HG02623 (cell line): ENCODE measurements at regions not wholly inside any gene's neighbourhood (a gene's known extent, or its start where the extent isn't known, plus 50 kb on each side); places are given as distances from the start of the nearest gene placed in this dataset.

ENCODE experiments used
- ATAC-seq: cut with Tn5 transposase; IDR thresholded peaks from one replicate; pipeline ENCODE4 v1.9.1; 2021; ENCODE audit warnings: moderate library complexity; ENCODE audit not compliant: unreplicated experiment

DNA sequence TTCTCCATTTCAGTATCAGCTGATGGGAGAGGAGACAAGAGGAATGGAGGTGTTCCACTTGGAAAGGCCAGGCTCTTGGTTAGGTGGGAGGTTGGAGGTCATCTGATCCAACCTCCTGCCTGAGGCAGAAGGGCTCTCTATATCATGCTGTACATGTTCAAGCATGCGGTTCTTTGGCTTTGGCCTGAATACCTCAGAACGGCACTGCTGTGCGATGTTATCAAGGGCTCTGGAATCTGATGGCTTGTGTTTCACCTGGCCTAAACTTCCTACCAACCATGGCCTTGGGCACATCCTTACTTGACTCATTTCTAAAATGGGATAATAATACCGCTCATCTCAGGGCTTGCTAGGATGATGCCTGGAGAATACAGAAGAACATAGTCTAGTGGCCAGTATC, 90.1 kb upstream of the FAM169A start:
- ATAC-seq = no peak

DNA sequence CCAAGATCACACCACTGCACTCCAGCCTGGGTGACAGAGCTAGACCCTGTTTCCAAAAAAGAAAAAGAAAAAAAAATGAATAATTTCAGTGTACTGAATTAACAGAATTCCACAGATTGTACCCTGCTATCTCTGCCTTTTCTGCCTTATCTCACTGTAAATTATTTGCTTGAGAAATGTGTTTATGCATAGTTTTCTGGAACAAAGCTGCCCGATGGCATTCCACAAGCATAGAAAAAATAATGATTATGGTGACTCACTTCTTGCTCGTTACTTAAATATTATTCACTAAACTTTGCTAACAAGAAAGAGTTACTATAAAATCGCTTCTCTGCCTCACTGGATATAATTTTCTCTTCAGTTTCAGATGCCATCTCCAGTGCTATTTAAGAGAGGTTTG, 88.7 kb upstream of the FAM169A start:
- no peak for ATAC-seq

DNA sequence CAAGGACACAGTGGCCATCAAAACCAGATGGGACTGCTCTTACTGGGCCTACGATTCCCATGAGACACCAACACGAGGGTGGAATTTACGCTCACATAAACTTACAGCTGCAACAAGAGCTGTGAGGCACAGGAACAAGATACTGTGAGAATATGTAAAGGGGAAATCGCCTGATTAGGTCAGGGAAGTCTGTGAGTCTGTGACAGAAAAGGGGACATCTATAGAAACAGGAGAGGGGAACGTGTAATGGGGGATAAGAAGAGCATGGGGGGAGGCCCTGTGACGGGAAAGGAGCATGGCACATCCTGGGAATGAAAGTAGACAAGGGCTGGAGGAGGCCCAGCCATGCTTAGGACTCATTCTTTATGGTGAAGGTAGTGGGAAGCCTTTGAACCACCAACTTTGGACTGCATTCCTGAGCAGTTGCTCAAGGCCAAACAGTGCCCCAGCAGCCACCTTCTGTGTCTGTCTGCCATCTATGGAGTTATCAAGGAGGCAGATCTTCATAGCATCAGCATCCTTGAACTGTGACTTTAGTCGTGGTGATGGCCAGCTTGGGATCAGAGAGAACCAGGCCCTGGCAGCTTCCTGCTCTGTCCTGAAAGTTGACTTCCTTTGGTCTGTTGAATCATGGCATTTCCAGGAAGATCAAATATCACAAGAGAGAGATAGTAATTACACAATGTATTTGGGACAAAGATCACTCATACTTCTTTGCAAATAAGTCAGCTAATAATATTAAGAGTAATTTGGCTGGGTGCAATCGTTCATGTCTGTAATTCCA, 87.9 kb upstream of the FAM169A start:
- peak; percentile 76 for ATAC-seq

DNA sequence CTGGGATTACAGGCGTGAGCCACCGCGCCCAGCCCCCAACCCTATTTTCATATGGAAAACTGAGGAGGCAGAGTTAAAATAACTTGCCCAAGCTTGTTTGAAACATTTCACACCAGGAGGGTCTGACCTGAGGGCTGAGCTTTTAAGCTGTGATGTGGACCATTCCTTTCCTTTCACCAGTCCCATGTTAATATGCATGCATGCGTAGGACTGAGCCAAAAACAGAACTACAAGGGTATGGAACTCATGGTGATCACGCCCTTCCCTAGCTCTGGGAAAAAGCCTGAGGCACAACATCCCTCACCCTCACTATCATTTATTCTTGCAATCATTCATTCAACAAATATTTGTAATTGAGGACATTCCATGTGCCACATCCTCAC, 87.4 kb upstream of the FAM169A start:
- ATAC-seq = no peak

DNA sequence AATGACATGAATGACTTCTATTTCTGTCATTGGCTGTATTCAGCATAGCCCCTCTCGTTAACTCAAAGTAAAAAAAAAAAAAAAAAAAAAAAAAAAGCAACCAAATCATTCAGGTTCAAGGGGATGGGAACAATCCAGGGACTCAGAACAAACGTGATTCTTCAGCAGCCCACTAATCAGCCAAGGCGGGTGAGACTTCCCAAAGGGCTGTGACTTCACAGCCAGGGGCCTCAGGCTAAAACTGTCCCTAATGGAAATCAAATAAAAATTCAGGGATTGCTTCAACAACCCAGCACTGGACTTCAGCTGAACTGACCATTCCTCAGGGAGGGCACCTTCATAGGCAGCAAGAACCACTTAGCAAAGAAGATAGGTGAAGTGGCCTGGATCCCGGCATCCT, 86.2 kb upstream of the FAM169A start:
- ATAC-seq = no peak

DNA sequence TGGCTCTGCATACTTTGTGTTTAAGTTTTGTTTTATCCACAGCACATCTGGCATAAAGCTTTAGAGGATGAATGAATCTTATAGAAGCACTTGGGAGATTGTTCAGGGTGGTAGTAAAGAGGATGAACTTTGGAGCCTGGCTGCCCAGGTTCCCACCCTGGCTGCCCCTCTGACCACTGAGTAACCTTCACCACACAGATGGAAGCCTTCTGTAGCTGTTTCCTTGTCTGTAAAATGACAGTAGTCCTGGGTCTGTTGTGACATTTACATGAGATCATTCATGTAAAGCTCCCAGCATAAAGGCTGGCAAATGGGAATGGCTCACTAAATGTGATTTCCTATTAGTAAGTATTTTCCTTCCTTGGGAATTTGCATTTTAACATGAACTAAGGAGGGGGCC, 85.7 kb upstream of the FAM169A start:
- no peak for ATAC-seq

DNA sequence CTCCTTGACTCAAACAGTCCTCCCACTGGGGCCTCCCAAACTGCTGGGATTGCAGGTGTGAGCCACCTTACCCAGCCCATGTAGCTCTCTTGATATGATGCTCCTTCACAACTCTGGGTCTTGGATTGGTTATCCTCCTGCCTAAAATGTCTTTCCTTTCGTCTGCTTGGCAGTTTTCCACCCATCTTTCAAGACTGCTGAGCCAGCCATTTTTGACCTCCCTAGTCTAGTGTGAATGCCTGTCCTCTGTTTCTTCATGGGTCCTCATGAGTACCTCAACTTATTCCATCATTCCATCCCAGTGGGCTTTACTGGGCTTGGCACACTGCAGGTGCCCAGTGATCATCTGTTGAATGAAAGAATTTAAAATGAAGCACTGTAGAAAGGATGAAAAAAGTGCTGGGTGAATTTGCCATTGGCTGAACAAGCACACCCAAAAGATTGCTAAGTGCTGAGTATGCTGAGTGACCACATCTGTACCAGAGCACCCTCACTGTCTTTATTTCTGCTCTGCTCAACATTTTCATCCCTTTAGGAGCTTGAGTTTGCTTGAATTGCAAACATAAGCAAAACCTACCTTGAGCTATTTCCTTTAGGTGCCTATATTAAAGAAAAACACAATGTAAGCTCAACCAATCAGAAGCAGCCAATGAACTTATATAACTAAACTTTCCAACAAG, 84.8 kb upstream of the FAM169A start:
- no peak for ATAC-seq

DNA sequence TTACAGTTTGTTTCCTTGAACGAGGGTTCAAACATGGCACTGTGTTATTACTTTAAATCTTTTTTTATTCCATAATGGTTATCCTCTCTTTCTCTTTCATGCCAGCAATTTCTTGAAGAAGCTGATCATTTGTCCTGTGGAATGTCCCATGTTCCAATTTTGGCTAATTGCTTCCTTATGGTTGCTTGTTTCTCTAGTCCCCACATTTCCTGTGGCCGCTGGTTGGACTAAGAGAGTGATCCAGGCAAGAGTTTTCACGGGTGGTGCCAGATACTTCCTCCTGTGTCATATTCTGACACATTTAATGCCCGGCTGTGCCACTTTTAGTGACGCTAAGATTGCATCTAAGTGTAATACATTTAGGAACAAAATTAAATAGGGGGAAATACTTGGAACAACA, 83.8 kb upstream of the FAM169A start:
- no peak for ATAC-seq

DNA sequence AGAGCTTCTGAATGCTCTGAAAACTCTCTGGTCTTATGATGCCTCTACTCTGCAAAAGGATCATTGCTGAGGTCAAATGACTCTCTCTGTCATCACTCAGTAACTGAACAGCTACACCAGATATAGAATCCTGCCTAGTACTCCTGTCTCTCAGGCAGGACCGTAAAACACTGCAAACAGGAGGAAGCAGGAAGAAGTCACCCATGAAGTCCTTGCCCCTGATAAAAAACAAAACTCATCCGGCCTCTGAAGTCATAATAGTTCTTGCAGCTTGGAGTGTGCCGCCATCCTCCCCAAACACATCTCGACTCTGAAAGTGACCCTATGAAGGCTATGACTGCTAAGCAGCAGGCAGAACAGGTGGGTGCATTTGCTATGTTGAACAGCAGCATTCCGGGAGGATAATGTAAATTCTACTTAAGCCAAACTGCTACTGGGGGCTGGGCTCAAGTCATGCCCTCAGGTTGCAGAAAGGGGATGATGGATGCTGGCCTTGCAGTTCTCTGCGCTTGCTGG, 81.9 kb upstream of the FAM169A start:
- ATAC-seq = no peak

DNA sequence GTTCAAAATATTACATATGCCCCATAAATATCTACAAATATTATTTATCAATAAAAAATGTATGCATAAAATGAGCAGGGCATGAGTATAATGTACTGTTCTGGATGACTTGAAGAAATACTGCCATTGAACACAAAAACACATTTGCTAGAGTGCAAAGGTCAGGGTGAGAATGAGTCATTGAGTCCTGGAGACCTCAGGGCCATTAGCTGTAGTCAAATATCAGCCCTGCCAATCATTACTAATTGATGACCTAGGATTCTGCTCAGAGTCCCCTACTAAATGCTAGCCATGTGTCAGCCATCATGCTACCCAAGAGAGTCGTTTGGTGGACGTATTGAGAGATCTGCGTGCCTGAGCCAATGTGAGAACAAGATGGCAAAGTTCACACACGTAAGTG, 80.3 kb upstream of the FAM169A start:
- no peak for ATAC-seq

DNA sequence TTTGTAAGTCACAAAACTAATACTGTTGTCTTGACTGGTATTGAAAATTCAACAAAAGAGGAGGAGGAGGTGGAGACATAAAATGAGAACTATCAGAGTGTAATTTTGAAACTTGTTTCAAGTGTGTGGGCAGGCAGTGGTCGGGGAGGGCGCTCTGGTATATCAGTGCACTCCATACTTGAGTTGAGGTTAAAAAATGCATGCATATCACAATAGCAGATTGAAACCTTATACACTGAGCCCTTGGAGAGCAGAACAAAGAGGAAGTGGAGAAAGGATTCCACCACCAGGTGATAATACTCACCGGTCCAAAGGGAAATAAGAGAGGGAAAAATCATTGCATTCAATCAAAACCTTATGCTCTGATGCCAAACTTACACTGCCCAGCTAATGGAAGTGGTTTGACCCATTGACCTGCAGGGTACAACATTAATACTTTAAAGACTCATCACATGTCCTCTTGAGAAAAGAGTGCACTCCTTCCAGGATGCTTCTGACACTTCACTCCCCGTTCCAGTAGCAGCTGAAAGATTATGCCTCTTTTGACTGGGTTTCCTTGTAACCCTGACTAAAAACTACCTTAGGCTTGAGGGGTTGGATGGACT, 79.5 kb upstream of the FAM169A start:
- ATAC-seq = no peak

DNA sequence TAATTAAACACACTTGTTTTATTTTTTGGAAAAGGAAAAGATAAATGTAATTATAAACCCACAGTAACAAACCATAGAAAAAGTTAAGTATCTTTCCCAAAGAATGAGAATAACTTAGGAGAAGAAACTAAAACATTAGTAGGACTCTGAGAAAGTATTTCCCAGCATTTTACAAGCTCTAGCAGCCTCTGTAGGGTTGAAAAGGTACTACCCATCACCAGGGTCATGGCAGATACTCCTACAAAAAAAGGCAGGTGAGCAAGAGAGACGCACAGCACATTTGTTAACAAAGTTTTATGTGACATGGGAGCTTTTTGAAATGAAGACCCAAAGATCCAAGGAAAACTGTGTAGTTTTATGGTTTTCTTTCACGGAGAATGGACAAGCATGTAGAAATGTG, 77.7 kb upstream of the FAM169A start:
- no peak for ATAC-seq

DNA sequence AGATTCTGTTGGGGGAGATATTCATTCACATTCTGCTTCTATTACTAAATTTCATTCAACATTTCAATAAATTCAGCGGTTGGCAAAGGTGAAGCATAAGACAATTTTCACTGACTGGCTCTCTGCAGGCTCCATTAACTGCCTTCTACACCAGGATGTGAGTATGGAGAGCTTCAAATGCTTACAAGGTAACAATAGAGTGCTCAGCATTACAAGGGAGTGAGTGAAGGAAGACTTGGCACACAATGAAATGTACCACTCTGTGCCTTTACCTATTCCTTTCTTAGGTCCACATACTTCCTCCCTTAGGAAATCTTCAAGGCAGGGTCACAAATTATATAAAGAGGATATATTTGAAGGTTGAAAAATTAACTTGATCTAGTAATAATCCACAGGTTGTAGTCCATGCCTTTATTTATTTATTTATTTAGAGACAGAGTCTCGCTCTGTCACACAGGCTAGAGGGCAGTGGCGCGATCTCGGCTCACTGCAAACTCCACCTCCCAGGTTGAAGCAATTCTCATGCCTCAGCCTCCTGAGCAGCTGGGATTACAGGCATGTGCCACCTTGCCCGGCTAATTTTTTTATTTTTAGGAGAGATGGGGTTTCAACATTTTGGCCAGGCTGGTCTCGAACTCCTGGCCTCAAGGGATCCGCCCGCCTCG, 76.6 kb upstream of the FAM169A start:
- no peak for ATAC-seq

DNA sequence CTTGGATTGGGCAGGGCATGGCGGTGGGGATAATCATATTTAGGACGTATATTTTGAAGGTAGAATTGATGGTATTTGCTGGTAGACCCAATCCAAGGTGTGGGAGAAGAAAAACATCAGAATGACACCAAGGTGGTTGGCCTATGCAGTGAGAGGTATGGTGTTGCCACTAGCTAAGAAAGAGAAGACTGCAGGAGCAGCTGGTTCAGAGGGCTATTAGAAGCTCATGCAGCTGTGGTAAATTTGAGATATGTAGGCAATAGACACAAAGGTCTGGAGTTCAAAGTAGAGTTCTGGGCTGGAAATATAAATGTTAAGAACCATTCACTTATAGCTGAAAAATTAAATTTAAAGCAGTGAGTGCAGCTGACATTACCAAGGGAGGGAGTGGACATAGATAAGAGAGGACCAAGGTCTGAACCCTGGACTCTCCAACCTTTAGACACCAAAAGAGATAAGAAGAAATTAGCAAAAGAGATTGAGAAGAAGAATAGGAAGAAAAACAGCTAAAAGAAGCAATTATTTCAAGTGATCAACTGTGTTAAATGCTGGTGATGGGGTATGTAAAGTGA, 74.7 kb upstream of the FAM169A start:
- no peak for ATAC-seq

DNA sequence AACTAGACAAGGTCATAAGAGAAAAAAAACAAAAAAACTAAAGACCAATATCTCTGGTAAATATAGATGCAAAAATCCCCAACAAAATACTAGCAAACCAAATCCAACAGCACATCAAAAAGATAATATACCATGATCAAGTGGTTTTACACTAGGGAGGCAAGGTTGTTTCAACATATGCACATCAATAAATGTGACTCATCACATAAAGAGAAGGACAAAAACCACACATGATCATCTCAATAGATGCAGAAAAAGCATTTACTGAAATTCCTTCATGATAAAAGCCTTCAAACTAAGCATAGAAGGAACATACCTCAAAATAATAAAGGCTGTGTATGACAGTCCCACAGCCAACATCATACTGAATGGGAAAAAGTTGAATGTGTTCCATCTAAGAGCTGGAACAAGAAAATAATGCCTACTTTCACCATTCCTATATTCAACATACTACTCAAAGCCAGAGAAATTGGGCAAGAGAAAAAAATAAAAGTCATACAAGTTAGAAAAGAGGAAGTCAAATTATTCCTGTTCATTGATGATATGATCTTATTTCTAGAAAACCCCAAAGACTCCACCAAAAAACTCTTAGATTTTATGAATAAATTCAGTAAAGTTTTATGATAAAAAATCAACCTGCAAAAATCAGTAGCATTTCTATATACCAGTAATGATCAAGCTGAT, 72.2 kb upstream of the FAM169A start:
- ATAC-seq = no peak

DNA sequence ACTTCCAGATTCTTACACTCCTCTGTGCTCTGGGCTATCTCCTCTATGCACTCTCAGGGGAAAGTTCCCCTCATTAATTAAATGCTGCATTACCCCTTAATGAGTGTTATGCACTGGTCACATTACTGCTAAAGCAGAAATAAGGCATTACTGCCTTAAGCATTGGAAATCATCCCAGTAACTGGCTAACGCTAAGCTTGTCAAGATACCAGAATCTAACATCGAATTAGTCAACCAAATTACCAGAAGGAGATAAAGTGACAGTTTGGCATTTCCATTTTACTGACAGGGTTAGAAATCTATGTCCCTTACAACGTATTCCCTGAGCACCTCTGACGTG, 69.5 kb upstream of the FAM169A start:
- ATAC-seq = no peak

DNA sequence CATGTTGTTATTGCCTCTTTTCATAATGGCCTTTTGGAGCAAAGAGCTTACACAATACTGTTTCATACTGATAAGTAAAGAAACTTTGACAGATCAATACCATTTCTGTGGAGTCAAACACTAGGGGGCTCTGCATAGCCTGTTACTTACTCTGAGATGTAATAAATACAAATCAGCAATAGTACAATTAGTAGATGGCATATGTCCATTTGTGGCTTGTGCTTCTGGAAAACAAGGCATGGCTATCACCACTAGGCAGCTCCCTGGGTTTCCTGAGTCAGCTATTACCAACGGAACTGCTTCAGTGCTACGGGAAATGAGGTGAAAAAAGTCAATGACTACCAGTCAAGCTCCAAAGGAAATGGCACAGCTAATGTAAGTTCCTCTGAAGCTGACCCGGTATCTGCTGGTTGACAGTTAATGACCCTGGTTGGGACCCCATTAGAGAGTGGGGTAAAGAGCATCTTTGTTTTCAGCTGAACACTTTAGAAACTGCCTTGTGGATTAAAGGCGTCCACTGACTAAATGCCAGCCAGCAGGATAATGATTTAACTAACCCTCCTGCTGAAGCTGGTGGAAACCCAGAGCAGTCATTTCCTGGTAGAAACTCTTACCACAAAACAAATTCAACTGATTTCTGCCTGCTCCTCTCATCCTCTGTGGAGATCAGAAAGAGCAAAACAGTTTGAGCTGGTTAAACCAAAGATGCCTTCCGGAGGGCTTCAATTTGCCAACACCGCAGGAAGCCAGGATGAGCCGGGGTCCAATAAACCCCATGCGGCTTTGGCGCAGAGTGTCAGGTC, 69.0 kb upstream of the FAM169A start:
- no peak for ATAC-seq

DNA sequence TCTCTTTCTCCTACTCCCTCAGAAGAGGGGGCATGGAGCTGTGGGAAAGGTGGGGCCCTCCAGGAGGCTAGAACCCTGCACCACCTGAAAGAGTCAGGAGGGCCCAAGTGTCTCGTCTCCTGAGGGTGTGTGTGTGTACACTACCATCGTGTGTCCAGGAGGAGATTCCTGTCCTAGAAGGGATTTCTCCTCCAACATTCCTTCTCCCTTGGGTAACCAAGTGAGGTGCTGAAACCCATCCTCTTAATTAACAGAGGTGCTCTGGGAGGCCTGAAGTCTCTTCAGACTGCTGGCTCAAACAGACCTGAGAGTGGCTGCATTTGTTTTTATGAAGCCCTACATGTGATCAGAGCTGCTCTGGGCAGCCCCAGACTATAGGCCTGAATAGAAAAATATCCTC, 61.1 kb upstream of the FAM169A start:
- ATAC-seq = no peak

DNA sequence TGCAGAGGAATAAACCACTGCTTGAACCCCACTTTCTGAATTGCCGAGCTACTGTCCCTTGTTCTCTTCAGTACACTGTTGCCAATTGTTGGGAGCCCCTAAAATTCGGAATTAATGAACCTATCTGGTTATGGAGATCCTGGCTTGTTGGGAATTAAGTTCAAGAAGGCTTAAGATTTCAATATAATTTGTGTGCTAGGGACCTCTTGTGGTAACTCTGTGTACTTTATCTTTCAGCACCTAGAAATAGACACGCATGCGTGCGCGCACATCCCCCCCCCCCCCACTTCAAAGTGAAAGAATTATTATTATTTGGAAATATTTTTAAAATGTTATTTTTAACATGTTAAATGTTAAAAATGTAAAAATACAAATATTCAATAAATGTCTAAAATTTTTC, 53.3 kb upstream of the FAM169A start:
- ATAC-seq = no peak

DNA sequence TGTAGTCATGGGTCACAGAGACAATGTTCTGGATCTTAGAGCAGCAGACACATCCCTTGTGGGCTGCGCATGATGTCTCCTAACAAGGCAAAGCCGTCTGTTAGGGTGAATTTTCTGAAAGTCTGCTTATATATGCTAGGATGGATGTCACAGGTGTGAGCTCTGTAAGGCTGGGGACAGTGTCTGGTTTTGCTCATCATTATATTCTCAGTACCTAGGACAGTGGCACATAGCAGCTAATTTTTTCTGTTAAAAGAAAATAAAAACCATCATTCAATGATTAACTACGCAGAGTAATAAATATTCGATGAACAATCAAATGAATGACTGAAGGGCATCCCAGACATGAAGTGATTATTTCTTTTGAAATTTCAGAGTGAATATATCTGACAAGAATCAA, 52.9 kb upstream of the FAM169A start:
- ATAC-seq = no peak
